Loucy (cell line): ENCODE measurements at regions not wholly inside any gene's neighbourhood (a gene's known extent, or its start where the extent isn't known, plus 50 kb on each side); places are given as distances from the start of the nearest gene placed in this dataset.

Source experiments
- H2AFZ ChIP-seq: fragments of 200-600 bp; sonication (generic); 2 replicates; pipeline ENCODE4 v1.6.0; 2016; ENCODE audit warnings: antibody characterized with exemption, mild to moderate bottlenecking, low read length, moderate library complexity
- H3F3A ChIP-seq: fragments of 200-600 bp; 2 replicates; pipeline ENCODE4 v1.6.0; 2016; ENCODE audit warnings: antibody characterized with exemption, low read depth, mild to moderate bottlenecking
- H3K27me3 ChIP-seq: fragments of 200-600 bp; sonication (generic); 2 replicates; pipeline ENCODE4 v1.6.1; 2014; ENCODE audit warnings: low read length, mild to moderate bottlenecking; ENCODE audit not compliant: insufficient read depth, poor library complexity, severe bottlenecking
- H3K36me3 ChIP-seq: fragments of 200-600 bp; sonication (generic); 2 replicates; pipeline ENCODE4 v1.6.1; 2016; ENCODE audit warnings: low read length; ENCODE audit not compliant: insufficient read depth
- H3K4me1 ChIP-seq: fragments of 200-600 bp; sonication (generic); 2 replicates; pipeline ENCODE4 v1.5.1; 2014; ENCODE audit warnings: low read length, mild to moderate bottlenecking; ENCODE audit not compliant: insufficient read depth, poor library complexity, severe bottlenecking
- H3K4me2 ChIP-seq: fragments of 200-600 bp; sonication (generic); 2 replicates; pipeline ENCODE4 v1.6.0; 2014; ENCODE audit warnings: antibody characterized with exemption, low read length, low read depth, mild to moderate bottlenecking; ENCODE audit not compliant: poor library complexity, severe bottlenecking
- H3K4me3 ChIP-seq: fragments of 200-600 bp; sonication (generic); 2 replicates; pipeline ENCODE4 v1.5.1; 2014; ENCODE audit warnings: low read length, mild to moderate bottlenecking, mixed read lengths; ENCODE audit not compliant: poor library complexity, severe bottlenecking
- H3K79me2 ChIP-seq: fragments of 200-600 bp; sonication (generic); 2 replicates; pipeline ENCODE4 v1.6.1; 2014; ENCODE audit warnings: low read length; ENCODE audit not compliant: insufficient read depth
- H3K9ac ChIP-seq: fragments of 200-600 bp; sonication (generic); 2 replicates; pipeline ENCODE4 v1.6.0; 2014; ENCODE audit warnings: mild to moderate bottlenecking, low read depth, low read length, moderate library complexity; ENCODE audit not compliant: poor library complexity, severe bottlenecking
- H3K9me2 ChIP-seq: fragments of 200-600 bp; sonication (generic); replicated peaks from 2 replicates; pipeline ENCODE4 v1.6.1; 2016; ENCODE audit warnings: low read depth, low read length, mixed read lengths
- H3K9me3 ChIP-seq: fragments of 200-600 bp; sonication (generic); 2 replicates; pipeline ENCODE4 v1.6.1; 2014; ENCODE audit warnings: mild to moderate bottlenecking, antibody characterized with exemption, low read length, low read depth; ENCODE audit not compliant: insufficient read depth
- H4K20me1 ChIP-seq: fragments of 200-600 bp; sonication (generic); 2 replicates; pipeline ENCODE4 v1.6.0; 2014; ENCODE audit warnings: antibody characterized with exemption, low read length, mild to moderate bottlenecking; ENCODE audit not compliant: insufficient read depth, poor library complexity, severe bottlenecking
- EZH2phosphoT487 ChIP-seq: fragments of 200-600 bp; IDR thresholded peaks from 2 replicates; pipeline ENCODE4 v1.6.1; 2018; ENCODE audit warnings: antibody characterized with exemption, mild to moderate bottlenecking, moderate library complexity, borderline replicate concordance
- TF ChIP-seq, protein P1 (sequence below): fragments of 200-600 bp; sonication (generic); conservative IDR thresholded peaks from 2 replicates; pipeline ENCODE4 v1.5.1; 2014; ENCODE audit warnings: mild to moderate bottlenecking, antibody characterized with exemption, low read length

DNA sequence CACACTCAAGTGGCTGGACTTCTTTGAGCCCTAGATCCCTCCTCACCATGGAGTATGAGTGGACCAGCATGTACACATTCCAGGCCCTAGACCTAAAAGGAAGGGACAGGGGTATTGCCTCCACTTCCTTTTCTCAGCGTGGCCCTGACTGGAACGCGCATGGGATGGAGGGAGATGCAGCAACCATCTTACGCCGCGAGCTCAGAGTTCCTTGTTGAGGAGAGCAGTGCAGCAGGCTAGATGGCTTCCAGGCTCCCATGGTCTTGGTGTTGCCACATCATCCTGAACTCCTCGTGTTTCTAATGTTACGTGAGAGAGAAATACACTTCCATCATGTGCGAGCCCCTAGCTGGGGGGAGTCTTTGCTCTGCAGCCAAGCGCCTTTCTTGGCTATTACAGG is 61.8 kb upstream of the DIO3 start:
- no peak overlapping the region for H2AFZ ChIP-seq
- H3K4me2 ChIP-seq, result no peak overlapping the region
- TF ChIP-seq, protein P1, sequence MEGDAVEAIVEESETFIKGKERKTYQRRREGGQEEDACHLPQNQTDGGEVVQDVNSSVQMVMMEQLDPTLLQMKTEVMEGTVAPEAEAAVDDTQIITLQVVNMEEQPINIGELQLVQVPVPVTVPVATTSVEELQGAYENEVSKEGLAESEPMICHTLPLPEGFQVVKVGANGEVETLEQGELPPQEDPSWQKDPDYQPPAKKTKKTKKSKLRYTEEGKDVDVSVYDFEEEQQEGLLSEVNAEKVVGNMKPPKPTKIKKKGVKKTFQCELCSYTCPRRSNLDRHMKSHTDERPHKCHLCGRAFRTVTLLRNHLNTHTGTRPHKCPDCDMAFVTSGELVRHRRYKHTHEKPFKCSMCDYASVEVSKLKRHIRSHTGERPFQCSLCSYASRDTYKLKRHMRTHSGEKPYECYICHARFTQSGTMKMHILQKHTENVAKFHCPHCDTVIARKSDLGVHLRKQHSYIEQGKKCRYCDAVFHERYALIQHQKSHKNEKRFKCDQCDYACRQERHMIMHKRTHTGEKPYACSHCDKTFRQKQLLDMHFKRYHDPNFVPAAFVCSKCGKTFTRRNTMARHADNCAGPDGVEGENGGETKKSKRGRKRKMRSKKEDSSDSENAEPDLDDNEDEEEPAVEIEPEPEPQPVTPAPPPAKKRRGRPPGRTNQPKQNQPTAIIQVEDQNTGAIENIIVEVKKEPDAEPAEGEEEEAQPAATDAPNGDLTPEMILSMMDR, result no peak
- no peak for TF ChIP-seq EZH2phosphoT487
- no peak overlapping the region for H3K9ac ChIP-seq
- no peaks in the 10 kb centered on the region for H3K9me2 ChIP-seq
- H3K36me3 ChIP-seq, result no peaks in the 10 kb centered on the region
- H3K9me3 ChIP-seq, result no peaks in the 10 kb centered on the region; the same call in 1 of the 2 replicates
- no peaks in the 10 kb centered on the region for H3K4me1 ChIP-seq
- H3F3A ChIP-seq, result no peaks in the 10 kb centered on the region
- no peaks in the 10 kb centered on the region for H3K79me2 ChIP-seq
- H4K20me1 ChIP-seq, result no peaks in the 10 kb centered on the region
- no peaks in the 10 kb centered on the region for H3K27me3 ChIP-seq
- H3K4me3 ChIP-seq, result no peak overlapping the region

DNA sequence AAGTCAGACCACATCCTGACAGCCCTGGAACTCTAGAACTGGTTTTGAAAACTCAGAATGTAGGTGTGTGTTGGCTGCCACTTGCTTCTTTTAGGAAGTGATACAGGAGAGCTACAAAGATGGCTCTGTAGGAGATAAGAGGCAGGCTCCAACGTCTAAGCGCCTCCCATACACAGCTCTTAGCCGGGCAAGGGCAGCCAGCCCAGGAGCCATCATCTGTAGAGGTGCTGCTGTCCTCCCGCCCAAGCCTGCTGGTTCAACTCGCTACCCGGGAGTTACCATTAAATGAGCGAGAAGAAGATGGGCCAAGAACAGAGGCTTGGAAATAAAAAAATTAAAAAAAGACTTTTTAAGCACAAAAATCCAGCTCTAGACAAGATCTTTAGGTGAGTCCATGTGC is 61.2 kb upstream of the DIO3 start:
- H3K9ac ChIP-seq, result no peak overlapping the region
- no peaks in the 10 kb centered on the region for H3K27me3 ChIP-seq
- no peaks in the 10 kb centered on the region for H3F3A ChIP-seq
- no peaks in the 10 kb centered on the region; the same call in 1 of the 2 replicates for H3K9me3 ChIP-seq
- no peak overlapping the region for H3K4me3 ChIP-seq
- H3K4me2 ChIP-seq, result no peak overlapping the region
- H3K36me3 ChIP-seq, result no peaks in the 10 kb centered on the region
- H3K4me1 ChIP-seq, result no peaks in the 10 kb centered on the region
- no peak overlapping the region for H2AFZ ChIP-seq
- TF ChIP-seq EZH2phosphoT487, result no peak
- TF ChIP-seq, protein P1, result no peak
- no peaks in the 10 kb centered on the region for H3K79me2 ChIP-seq
- H3K9me2 ChIP-seq, result no peaks in the 10 kb centered on the region
- no peaks in the 10 kb centered on the region for H4K20me1 ChIP-seq

DNA sequence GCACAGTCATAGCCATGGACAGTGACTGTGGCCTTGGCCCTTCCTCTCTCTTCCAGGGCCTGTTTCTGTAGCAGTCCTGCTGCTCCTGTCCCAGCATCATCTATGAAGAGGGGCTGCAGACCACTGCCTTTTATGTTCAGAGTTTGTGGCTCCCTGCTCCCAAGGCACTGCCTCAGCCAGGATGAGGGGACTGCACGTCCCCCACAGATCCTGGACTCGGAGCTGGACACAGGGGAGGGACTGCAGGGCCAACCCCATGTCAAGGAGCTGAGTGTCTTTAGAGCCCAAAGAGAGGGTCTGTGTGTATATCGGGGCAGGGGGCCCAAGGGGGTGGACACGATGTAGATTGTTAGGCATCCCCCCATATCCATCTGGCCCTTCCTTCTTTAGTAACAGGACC is 60.6 kb upstream of the DIO3 start:
- Histone ChIP-seq H3K79me2 (no peaks in the 10 kb centered on the region), H3K9ac (no peak overlapping the region), H2AFZ (no peak overlapping the region), H3K27me3 (no peaks in the 10 kb centered on the region), H3K4me2 (no peak overlapping the region), H3K4me3 (no peak overlapping the region), H3K9me3 (no peaks in the 10 kb centered on the region; the same call in 1 of the 2 replicates), H3K9me2 (no peaks in the 10 kb centered on the region), H4K20me1 (no peaks in the 10 kb centered on the region), H3K4me1 (no peaks in the 10 kb centered on the region), H3K36me3 (no peaks in the 10 kb centered on the region), H3F3A (no peaks in the 10 kb centered on the region)
- TF ChIP-seq EZH2phosphoT487, result no peak
- TF ChIP-seq, protein P1, result no peak
